GM21360 (cell line): ENCODE measurements at regions not wholly inside any gene's neighbourhood (a gene's known extent, or its start where the extent isn't known, plus 50 kb on each side); places are given as distances from the start of the nearest gene placed in this dataset.
"Not testable (repeated sequence)": the region's sequence is repeated elsewhere in the genome, so short reads cannot be mapped to it uniquely, and the experiment has no call there.

Experiments used
- ATAC-seq: cut with Tn5 transposase; IDR thresholded peaks from one replicate; pipeline ENCODE4 v1.9.1; 2021; ENCODE audit warnings: mild to moderate bottlenecking, moderate library complexity; ENCODE audit not compliant: unreplicated experiment

DNA sequence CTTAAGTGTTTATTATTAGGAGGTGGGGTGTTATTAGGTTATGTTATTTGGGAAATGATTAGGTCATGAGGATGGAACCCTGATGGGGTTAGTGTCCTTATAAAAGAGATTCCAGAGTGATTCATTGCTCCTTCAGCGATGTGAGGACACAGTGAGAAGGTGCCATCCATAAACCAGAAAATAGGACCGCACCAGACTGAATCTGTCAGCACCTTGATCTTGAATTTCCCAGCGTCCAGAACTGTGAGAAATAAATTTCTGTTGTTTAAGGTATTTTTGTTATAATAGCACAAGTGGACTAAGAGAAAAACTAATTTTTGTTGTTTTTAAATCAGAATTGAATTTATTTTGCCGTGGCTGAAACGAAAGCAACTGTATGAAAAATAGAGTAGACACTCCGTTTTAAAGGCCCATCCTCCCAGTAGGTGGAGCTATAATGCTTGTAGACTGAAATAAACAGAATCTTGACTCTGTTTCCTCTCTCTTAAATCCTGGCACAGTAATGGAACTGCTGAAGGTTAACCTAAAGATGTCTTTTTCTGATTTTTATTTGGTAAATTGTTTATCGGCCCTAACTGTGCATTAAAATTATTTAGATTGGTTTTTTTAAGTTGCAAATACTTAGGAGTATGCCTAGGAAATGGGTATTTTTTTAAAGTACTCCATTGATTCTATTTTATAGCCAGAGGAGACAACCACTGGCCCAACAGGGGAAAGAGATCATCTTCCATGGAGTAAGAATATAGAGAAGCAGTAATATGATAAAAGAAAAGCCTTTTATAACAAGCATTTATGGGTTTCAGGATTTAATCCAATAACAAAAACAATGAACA lies 133.2 kb upstream of the ADAMTS3 start:
- ATAC-seq = peak; percentile 86

DNA sequence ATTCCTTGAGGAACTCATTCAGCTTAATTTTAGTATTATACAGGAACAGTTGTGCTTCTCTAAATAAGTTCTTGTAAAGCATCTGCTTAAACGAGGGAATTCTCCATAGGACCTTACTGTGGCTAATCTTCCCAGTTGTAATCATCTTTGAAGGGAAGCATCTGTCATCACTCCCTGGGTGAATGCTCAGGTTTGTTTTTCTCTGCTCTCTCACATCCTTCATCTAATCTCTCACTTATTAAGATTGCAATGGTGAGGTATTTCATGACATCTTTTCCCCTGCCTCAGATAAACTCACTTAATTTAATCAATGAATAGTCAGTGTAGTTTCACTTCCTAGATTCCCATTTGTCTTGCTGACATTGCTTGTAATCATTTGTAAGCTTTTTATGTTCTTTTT lies 121.8 kb upstream of the ADAMTS3 start:
- ATAC-seq = no peak

DNA sequence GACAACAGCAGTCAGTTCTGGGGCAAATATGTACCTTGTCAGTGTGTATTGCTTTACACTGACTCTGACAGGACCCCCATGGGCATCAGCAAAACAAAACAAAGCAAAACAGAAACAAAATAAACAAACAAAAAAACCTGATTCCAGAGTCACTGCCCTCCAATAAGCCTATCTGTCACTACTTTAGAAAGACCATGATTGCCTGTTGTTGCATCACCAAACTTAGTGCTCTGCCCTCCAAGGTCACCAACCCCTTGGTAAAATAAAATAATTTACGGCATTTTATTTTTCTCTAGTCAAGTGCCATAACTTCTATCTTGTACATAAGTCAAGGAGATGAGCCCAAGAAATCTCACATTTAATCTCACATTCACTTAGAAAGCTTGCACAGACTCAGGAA lies 120.9 kb upstream of the ADAMTS3 start:
- no peak for ATAC-seq

DNA sequence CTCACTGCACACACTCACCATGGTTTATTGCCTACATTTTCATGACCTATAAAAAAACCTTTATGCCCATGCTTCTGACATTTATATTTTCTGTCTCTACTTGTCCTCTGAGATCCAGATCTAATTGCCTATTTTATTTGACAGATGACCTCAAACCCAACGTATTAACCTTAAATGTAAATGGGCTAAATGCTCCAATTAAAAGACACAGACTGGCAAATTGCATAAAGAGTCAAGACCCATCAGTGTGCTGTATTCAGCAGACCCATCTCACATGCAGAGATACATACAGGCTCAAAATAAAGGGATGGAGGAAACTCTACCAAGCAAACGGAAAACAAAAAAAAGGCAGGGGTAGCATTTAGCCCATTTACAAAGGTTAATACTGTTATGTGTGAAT lies 117.4 kb upstream of the ADAMTS3 start:
- ATAC-seq = not testable (repeated sequence)

DNA sequence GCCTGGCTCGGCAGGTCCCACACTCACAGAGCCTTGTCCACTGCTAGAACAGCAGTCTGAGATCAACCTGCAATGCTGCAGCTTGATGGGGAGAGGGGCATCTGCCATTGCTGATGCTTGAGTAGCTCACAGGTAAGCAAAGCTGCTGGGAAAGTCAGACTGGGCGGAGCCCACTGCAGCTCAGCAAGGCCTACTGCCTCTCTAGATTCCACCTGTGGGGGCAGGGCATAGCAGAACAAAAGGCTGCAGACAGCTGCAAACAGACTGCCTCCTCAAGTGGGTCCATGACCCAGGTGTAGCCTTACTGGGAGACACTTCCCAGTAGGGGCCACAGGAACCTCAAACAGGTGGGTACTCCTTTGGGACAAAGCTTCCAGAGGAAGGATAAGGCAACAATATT lies 110.6 kb upstream of the ADAMTS3 start:
- ATAC-seq = no peak

DNA sequence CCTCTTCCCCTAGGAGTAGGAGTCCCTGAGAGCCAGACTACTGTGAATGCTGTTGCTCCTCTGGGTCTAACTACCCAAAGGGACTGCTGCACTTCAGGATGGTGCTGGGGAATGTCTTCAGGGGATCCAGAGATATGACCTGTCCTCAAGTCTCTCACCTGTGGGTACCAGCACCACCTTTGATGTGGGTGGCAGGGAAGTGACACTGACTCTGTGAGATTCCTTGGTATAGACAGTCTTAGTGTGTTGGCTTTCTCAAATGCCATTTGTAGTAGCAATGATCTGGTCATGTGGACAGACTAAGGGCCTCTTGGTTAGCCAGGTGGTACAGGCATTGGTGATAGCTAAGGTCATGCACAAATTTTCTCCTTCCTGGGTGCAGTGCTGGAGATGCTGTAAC lies 108.9 kb upstream of the ADAMTS3 start:
- no peak for ATAC-seq

DNA sequence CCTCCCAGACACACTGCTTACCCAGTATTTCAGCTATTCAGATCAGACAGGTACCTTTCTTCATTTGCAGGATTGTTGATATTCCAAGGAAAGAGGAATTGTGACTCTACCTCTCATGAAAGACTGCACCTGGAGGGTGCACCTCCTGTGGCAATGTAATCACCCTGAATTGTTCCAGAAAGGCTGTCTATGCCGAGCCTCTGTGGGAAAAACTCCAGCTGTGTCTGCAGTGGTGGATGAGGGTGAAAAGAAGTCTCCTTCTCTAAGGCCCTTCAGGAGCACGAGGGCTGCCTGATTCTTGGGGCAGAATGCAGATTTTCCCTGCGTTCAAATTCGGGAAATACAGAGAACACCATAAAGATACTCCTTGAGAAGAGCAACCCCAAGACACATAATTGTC lies 108.2 kb upstream of the ADAMTS3 start:
- ATAC-seq = no peak

DNA sequence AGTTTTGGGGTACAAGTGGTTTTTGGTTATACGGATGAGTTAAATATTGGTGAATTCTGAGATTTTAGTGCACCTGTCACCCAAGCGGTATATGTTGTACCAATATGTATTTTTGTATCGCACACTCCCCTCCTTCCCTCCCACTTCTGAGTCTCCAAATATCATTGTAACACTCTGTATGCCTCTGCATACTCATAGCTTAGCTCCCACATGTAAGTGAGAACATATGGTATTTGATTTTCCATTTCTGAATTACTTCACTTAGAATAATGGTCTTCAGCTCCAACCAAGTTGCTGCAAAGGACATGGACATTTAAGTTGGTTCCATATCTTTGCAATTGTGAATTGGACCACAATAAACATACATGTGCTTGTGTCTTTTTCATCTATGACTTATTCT lies 103.0 kb upstream of the ADAMTS3 start:
- ATAC-seq = no peak

DNA sequence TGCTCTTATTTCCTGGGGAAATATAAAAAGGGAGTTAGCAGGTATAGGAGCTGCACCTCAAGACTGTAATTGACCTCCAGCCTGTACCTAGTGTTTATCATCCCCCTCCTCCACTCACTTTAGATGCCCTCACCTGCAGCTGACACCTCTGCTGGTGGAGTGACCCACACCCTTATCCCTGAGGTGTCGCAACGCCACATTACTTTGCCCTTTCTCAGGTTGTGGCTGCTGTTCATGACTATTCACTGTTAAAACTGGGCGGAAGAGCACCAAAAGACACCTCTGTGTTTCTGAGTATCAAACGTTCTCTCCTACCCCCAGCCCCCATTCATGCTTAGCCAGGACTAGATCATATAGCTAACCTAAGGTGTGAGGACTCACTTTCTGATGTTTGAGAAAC lies 101.5 kb upstream of the ADAMTS3 start:
- no peak for ATAC-seq

DNA sequence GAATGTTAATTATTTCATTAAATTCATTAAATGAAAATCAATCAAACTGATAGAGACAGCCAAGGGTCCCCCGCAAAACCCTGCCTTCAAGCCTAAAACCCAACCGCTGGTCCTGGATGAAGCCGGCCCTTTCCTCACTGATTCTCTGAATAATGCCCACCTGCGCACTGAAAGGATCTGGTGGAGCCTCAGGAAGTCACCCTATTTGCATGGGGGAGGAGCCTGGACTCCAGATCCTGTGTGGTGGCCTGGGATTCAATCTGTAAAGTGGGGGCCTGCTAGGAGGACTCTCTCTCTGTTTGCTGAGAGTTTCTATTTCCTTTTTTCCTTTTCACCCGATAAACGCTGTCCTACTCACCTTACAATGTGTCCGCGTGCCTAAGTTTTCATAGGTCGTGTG lies 97.9 kb upstream of the ADAMTS3 start:
- ATAC-seq = no peak

DNA sequence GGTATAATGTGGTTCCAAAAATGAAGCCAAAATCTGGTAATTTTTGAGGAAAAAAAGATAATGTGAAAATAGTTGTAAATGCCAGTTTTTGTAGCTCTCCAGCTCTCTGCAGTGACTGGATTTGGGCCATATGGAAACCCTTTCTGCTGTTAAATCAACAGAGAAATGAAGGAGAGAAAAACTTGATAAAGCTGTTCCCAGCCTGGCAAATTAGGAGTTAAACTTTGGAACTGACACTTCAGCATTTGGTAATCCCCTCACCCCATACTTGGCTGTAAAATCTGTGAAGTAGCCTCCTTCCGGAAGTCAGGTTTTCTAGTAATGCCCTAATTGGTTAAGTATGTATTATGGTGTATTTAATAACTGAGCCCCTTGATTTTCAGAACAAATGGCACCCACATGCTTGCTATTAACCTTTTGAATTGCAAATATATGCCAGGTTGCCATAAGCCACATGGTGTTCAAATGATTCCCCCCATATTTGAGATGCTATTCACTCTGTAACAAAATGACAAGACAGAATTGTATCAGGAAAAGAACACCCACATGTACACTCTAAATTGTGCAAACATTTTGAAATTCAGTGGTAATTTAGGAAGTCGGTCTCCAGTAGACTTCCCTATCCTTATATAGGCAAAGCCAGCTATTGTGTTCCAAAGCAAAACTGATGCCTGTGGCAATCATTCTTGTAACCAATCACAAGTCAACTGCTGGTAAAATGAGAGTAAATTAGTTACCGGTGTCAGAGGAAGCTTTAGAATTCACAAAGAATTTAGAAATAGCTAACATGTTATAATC lies 96.3 kb upstream of the ADAMTS3 start:
- no peak for ATAC-seq

DNA sequence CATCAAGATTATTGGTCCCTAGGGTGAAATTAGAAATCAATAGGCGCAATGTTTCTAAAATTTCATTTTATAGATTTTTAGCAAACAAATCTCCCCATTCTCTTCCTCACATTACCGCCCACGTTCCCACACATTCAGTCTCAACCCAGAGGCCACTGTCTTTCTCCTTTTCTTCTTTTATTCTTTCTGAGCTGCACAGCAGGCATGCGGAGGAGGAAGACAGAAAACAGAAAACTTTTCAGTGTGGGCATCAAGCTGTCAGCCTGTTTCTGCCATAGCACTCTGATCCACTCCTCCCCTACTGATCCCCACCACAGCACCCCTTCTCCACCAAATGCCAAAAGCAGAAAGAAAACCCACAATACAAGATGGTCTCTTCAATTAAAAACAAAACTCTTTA lies 94.8 kb upstream of the ADAMTS3 start:
- no peak for ATAC-seq

DNA sequence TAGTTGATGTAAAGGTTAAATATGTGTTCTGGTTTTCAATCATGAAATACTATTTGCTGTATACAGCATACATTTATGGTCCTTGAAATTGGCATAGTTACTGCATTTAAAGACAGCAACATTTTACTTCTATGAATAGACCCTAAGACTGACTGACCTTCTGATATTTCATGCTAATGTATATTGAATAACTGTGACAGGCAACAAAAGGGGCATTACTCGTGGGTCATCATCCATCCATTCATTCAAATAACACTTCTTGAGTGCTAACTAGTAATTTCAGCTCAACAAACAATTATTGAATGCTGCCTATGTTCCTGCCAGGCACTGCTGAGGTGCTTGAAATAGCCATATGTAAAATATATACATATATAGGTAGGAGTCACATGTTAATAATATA lies 92.8 kb upstream of the ADAMTS3 start:
- ATAC-seq = no peak

DNA sequence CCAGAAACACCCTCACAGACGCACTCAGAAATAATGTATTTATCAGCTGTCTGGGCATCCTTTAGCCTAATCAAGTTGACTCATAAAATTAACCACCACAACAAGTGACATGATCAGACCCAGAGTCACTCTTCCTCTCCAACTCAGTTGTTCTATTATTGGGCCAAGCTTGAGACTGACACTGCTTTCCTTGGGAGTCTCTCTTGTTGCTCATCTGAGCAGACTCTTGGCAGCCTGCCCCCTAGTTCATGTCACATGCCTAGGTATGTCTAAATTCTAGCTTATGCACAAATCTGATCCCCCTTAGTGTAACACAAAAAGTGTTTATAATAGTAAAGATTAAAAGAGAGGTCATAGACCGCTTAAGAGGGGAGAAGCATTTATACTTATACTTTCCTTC lies 72.6 kb upstream of the ADAMTS3 start:
- ATAC-seq = no peak

DNA sequence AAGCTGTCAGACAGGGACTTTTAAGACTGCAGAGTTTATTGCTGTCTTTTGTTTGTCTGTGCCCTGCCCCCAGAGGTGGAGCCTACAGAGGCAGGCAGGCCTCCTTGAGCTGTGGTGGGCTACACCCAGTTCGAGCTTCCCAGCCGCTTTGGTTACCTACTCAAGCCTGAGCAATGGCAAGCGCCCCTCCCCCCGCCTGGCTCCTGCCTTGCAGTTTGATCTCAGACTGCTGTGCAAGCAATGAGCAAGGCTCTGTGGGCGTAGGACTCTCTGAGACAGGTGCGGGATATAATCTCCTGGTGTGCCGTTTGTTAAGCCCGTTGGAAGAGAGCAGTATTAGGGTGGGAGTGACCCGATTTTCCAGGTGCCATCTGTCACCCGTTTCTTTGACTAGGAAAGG lies 67.8 kb upstream of the ADAMTS3 start:
- not testable (repeated sequence) for ATAC-seq

DNA sequence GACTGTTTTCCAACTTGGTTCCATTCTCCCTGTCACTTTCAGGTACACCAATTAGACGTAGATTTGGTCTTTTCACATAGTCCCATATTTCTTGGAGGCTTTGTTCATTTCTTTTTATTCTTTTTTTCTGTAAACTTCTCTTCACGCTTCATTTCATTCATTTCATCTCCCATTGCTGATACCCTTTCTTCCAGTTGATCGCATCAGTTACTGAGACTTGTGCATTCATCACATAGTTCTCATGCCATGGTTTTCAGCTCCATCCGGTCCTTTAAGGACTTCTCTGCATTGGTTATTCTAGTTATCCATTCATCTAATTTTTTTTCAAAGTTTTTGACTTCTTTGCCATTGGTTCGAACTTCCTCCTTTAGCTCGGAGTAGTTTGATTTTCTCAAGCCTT lies 66.9 kb upstream of the ADAMTS3 start:
- not testable (repeated sequence) for ATAC-seq

DNA sequence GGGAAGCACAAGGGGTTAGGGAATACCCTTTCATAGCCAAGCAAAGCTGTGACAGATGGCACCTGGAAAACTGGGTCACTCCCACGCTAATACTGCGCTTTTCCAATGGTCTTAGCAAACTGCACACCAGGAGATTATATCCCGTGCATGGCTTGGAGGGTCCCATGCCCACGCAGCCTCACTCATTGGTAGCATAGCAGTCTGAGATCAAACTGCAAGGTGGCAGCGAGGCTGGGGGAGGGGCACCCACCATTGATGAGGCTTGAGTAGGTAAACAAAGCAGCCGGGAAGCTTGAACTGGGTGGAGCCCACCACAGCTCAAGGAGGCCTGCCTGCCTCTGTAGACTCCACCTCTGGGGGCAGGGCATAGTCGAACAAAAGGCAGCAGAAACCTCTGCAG lies 63.2 kb upstream of the ADAMTS3 start:
- not testable (repeated sequence) for ATAC-seq

DNA sequence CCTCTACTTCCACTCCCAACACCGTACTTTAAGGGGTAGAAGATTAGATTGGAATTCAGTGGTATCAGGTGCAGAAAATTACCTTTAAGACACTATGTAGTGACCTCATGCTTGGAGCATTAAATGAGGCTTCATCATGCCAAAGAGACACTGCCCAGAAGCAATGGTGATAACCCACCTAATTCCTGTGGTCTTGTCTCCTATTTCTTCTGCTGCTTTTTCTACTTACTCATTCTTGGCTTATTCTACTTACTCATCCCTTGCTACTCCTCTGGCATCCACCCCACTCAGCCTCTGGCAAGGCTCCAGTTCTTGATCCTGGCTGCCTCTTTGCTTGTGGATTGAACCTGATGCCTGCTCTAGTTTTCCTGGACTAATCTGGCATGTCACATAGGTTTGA lies 62.3 kb upstream of the ADAMTS3 start:
- no peak for ATAC-seq

DNA sequence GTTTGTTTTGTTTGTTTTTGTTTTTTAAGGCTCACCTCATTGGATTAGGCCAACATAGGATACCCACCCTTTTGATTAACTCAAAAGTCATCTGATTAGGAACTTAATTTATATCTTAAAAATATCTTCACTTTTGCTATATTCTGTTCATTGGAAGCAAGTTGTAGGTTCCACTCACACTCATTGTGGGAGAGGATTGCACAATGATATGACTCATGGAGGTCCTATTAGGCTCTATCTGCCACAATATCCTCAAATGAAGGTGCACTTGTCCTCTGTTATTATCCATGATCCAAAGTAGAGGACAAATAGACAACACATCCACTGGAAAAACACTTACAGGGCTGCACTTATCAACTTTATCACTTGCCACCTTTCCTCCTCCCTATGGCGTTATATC lies 60.5 kb upstream of the ADAMTS3 start:
- ATAC-seq = no peak

DNA sequence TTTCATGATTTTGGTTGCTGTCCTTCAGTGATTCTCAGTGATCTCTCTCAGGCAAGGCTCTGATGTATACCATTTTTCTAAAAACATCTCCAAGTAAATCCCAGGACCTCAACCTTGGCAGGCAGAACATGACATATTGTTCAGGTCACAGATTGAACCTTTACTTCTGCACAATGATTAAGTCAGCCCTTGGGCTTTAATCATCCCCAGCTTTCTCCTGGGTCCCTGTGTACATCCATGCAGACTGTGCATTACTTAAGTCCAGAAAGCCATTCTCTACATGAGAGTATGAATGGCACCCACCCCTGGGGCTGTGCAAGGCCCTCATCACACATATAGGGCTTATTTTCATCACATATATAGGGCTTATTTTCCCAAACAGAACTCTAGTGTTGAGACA lies 58.7 kb upstream of the ADAMTS3 start:
- no peak for ATAC-seq
